Activated CD4-positive, alpha-beta T cell treated with anti-CD3 and anti-CD28 coated beads for 36 hours (primary cell): ENCODE measurements at regions not wholly inside any gene's neighbourhood (a gene's known extent, or its start where the extent isn't known, plus 50 kb on each side); places are given as distances from the start of the nearest gene placed in this dataset.
"Not testable (repeated sequence)": the region's sequence is repeated elsewhere in the genome, so short reads cannot be mapped to it uniquely, and the experiment has no call there.

ENCODE experiments used
- ATAC-seq: fragments of 200-7000 bp; cut with Tn5 transposase; one replicate; pipeline ENCODE4 v1.10.0; 2021; ENCODE audit warnings: mild to moderate bottlenecking, moderate library complexity
- CTCF ChIA-PET: fragments of 350-600 bp; sonication (Branson Sonifier 250); formaldehyde crosslinking; loops from one replicate; lab custom pipeline; 2021; ENCODE audit warnings: antibody characterized with exemption; lab: Charles Lee
- POLR2A ChIA-PET: fragments of 350-600 bp; sonication (Branson Sonifier 250); formaldehyde crosslinking; loops from one replicate; lab custom pipeline; 2021; ENCODE audit warnings: antibody characterized with exemption, inconsistent platforms; lab: Charles Lee
- DNase-seq: peaks from one replicate; pipeline ENCODE4 v3.0.0-alpha.2; 2020
- H3K27ac Mint-ChIP-seq: one replicate; pipeline ENCODE4 v1.8.0; 2021; ENCODE audit warnings: mixed read lengths
- H3K27me3 Mint-ChIP-seq: one replicate; pipeline ENCODE4 v1.8.0; 2021; ENCODE audit warnings: mixed read lengths
- H3K36me3 Mint-ChIP-seq: one replicate; pipeline ENCODE4 v1.8.0; 2021; ENCODE audit warnings: low read depth, mixed read lengths
- H3K4me1 Mint-ChIP-seq: one replicate; pipeline ENCODE4 v1.8.0; 2021; ENCODE audit warnings: mixed read lengths
- H3K4me3 Mint-ChIP-seq: one replicate; pipeline ENCODE4 v1.8.0; 2021; ENCODE audit warnings: mild to moderate bottlenecking, moderate library complexity, mixed read lengths
- H3K9me3 Mint-ChIP-seq: one replicate; pipeline ENCODE4 v1.8.0; 2021; ENCODE audit warnings: low read depth, mixed read lengths
- intact Hi-C, 2 experiments: fragments of 100-400 bp; cut with DNase I in 1 of 2; cut with micrococcal nuclease in 1 of 2; formaldehyde crosslinking; loops; one replicate each; pipeline versions ENCODE4 v1.14.2 to v1.15.1; 2022 to 2024; cut with DNase I, micrococcal nuclease

- Mint-ChIP-seq H3K27me3 (no peaks in the 10 kb centered on the region), H3K36me3 (no peaks in the 10 kb centered on the region), H3K4me1 (peaks cover 12% of the 10 kb centered on the region), H3K4me3 (no peak overlapping the region), H3K9me3 (no peaks in the 10 kb centered on the region), H3K27ac (no peak overlapping the region)
- ATAC-seq, result peak; percentile 19
- intact Hi-C loops, result no loop called here
- POLR2A ChIA-PET, result no interaction called here
- CTCF ChIA-PET, result no interaction called here
- DNase-seq, result no peak
Observed at GRCh38 chr12:89210277-89210676, 142.0 kb downstream of the DUSP6 start.

- POLR2A ChIA-PET, result no interaction called here
- no peak for ATAC-seq
- DNase-seq, result no peak
- Mint-ChIP-seq H3K36me3 (no peaks in the 10 kb centered on the region), H3K4me3 (no peak overlapping the region), H3K27me3 (no peaks in the 10 kb centered on the region), H3K27ac (no peak overlapping the region), H3K4me1 (peaks cover 12% of the 10 kb centered on the region), H3K9me3 (no peaks in the 10 kb centered on the region)
- intact Hi-C loops, result no loop called here
- CTCF ChIA-PET, result interaction anchor here (0.9 kb wide), 1 partner anchor 57 kb away, joined by 3 read pairs; no protein-coding TSS in a partner anchor
Observed at GRCh38 chr12:89208661-89209096, 143.6 kb downstream of the DUSP6 start.

GRCh38 chr12:89206390-89206789 lies 145.9 kb downstream of the DUSP6 start:
- H3K4me3 Mint-ChIP-seq, result no peak overlapping the region
- H3K9me3 Mint-ChIP-seq, result no peaks in the 10 kb centered on the region
- no peak for ATAC-seq
- intact Hi-C loops, result no loop called here
- H3K36me3 Mint-ChIP-seq, result no peaks in the 10 kb centered on the region
- no peak for DNase-seq
- H3K4me1 Mint-ChIP-seq, result peaks cover 9% of the 10 kb centered on the region
- no peak overlapping the region for H3K27ac Mint-ChIP-seq
- no peaks in the 10 kb centered on the region for H3K27me3 Mint-ChIP-seq
- POLR2A ChIA-PET, result interaction anchor here (0.7 kb wide), 1 partner anchor 140 kb away, joined by 4 read pairs; no protein-coding TSS in a partner anchor
- CTCF ChIA-PET, result no interaction called here

GRCh38 chr12:89205517-89205916 lies 146.8 kb downstream of the DUSP6 start:
- no peaks in the 10 kb centered on the region for H3K27me3 Mint-ChIP-seq
- CTCF ChIA-PET, result interaction anchor here (0.6 kb wide), 1 partner anchor 170 kb away, joined by 3 read pairs; no protein-coding TSS in a partner anchor
- POLR2A ChIA-PET, result no interaction called here
- ATAC-seq, result no peak
- H3K36me3 Mint-ChIP-seq, result no peaks in the 10 kb centered on the region
- no peak overlapping the region for H3K4me3 Mint-ChIP-seq
- no peak for DNase-seq
- peaks cover 9% of the 10 kb centered on the region for H3K4me1 Mint-ChIP-seq
- no peaks in the 10 kb centered on the region for H3K9me3 Mint-ChIP-seq
- no peak overlapping the region for H3K27ac Mint-ChIP-seq
- intact Hi-C loops, result no loop called here

GRCh38 chr12:89203144-89203543 lies 149.2 kb downstream of the DUSP6 start:
- no peak for ATAC-seq
- H3K27ac Mint-ChIP-seq, result no peak overlapping the region

GRCh38 chr12:89200217-89200616 lies 152.1 kb downstream of the DUSP6 start:
- no peak for DNase-seq
- CTCF ChIA-PET, result no interaction called here
- peaks cover 6% of the 10 kb centered on the region for H3K4me1 Mint-ChIP-seq
- intact Hi-C loops, result no loop called here
- no peak overlapping the region for H3K4me3 Mint-ChIP-seq
- ATAC-seq, result no peak
- H3K36me3 Mint-ChIP-seq, result no peaks in the 10 kb centered on the region
- no peaks in the 10 kb centered on the region for H3K9me3 Mint-ChIP-seq
- POLR2A ChIA-PET, result no interaction called here
- no peaks in the 10 kb centered on the region for H3K27me3 Mint-ChIP-seq
- H3K27ac Mint-ChIP-seq, result no peak overlapping the region

More at GRCh38 chr12:89203144-89203543, 149.2 kb downstream of the DUSP6 start:
- CTCF ChIA-PET, result no interaction called here
- peaks cover 9% of the 10 kb centered on the region for H3K4me1 Mint-ChIP-seq
- H3K9me3 Mint-ChIP-seq, result no peaks in the 10 kb centered on the region
- H3K36me3 Mint-ChIP-seq, result no peaks in the 10 kb centered on the region
- POLR2A ChIA-PET, result no interaction called here
- no peak for DNase-seq
- no peak overlapping the region for H3K4me3 Mint-ChIP-seq
- H3K27me3 Mint-ChIP-seq, result no peaks in the 10 kb centered on the region
- intact Hi-C loops, result no loop called here

- H3K4me1 Mint-ChIP-seq, result no peaks in the 10 kb centered on the region
- no peak overlapping the region for H3K27ac Mint-ChIP-seq
- no peaks in the 10 kb centered on the region for H3K27me3 Mint-ChIP-seq
- H3K9me3 Mint-ChIP-seq, result peaks cover 4% of the 10 kb centered on the region
- ChIA-PET POLR2A (no interaction called here), CTCF (no interaction called here)
- DNase-seq, result no peak
- no peak for ATAC-seq
- intact Hi-C loops, result no loop called here
- H3K36me3 Mint-ChIP-seq, result peaks cover 2% of the 10 kb centered on the region
- H3K4me3 Mint-ChIP-seq, result no peak overlapping the region
Observed at GRCh38 chr12:89195470-89195869, 156.8 kb downstream of the DUSP6 start.

GRCh38 chr12:89194683-89195082 lies 157.6 kb downstream of the DUSP6 start:
- Mint-ChIP-seq H3K4me3 (no peak overlapping the region), H3K27me3 (no peaks in the 10 kb centered on the region), H3K36me3 (peaks cover 3% of the 10 kb centered on the region), H3K9me3 (peaks cover 7% of the 10 kb centered on the region), H3K27ac (no peak overlapping the region), H3K4me1 (no peaks in the 10 kb centered on the region)
- intact Hi-C loops, result no loop called here
- ATAC-seq, result no peak
- DNase-seq, result no peak
- POLR2A ChIA-PET, result no interaction called here
- CTCF ChIA-PET, result no interaction called here

- ChIA-PET POLR2A (interaction anchor here (0.7 kb wide), 1 partner anchor 33 kb away, joined by 4 read pairs; no protein-coding TSS in a partner anchor), CTCF (no interaction called here)
- Mint-ChIP-seq H3K4me1 (no peaks in the 10 kb centered on the region), H3K4me3 (no peak overlapping the region), H3K27ac (no peak overlapping the region), H3K9me3 (peaks cover 23% of the 10 kb centered on the region), H3K27me3 (no peaks in the 10 kb centered on the region), H3K36me3 (peaks cover 13% of the 10 kb centered on the region)
- intact Hi-C loops, result no loop called here
- no peak for ATAC-seq
- no peak for DNase-seq
Observed at GRCh38 chr12:89192429-89192828, 159.9 kb downstream of the DUSP6 start.

- H3K27me3 Mint-ChIP-seq, H3K4me3 Mint-ChIP-seq, POLR2A ChIA-PET, H3K27ac Mint-ChIP-seq, H3K4me1 Mint-ChIP-seq, DNase-seq, CTCF ChIA-PET, ATAC-seq, intact Hi-C loops: not testable (repeated sequence)
- peaks cover 23% of the 10 kb centered on the region for H3K9me3 Mint-ChIP-seq
- peaks cover 14% of the 10 kb centered on the region for H3K36me3 Mint-ChIP-seq
Observed at GRCh38 chr12:89191597-89191996, 160.7 kb downstream of the DUSP6 start.

- ChIA-PET CTCF (no interaction called here), POLR2A (no interaction called here)
- Mint-ChIP-seq H3K36me3 (peaks cover 14% of the 10 kb centered on the region), H3K4me1 (no peaks in the 10 kb centered on the region), H3K27ac (no peak overlapping the region), H3K27me3 (no peaks in the 10 kb centered on the region), H3K9me3 (peaks cover 23% of the 10 kb centered on the region), H3K4me3 (no peak overlapping the region)
- no peak for ATAC-seq
- no peak for DNase-seq
- intact Hi-C loops, result no loop called here
Observed at GRCh38 chr12:89189448-89189847, 162.9 kb downstream of the DUSP6 start.

GRCh38 chr12:89187507-89187906 lies 164.8 kb downstream of the DUSP6 start:
- POLR2A ChIA-PET, result no interaction called here
- no peak for DNase-seq

More at GRCh38 chr12:89187507-89187906, 164.8 kb downstream of the DUSP6 start:
- ATAC-seq, result no peak
- CTCF ChIA-PET, result no interaction called here
- H3K27me3 Mint-ChIP-seq, result no peaks in the 10 kb centered on the region
- peaks cover 14% of the 10 kb centered on the region for H3K36me3 Mint-ChIP-seq
- intact Hi-C loops, result no loop called here
- H3K4me1 Mint-ChIP-seq, result peaks cover 2% of the 10 kb centered on the region
- H3K27ac Mint-ChIP-seq, result no peak overlapping the region
- H3K4me3 Mint-ChIP-seq, result no peak overlapping the region
- H3K9me3 Mint-ChIP-seq, result peaks cover 25% of the 10 kb centered on the region
